Fibroblast of the aortic adventitia (primary cell): ENCODE measurements at regions not wholly inside any gene's neighbourhood (a gene's known extent, or its start where the extent isn't known, plus 50 kb on each side); places are given as distances from the start of the nearest gene placed in this dataset.

Experiments
- DNase-seq: peaks from one replicate; pipeline ENCODE4 v3.0.0-alpha.2; 2010; ENCODE audit warnings: low read depth
- H3K4me3 ChIP-seq: 2 replicates; pipeline ENCODE4 v1.5.1; 2011; ENCODE audit warnings: low read depth, mild to moderate bottlenecking, control low read depth, low read length, moderate library complexity
- TF ChIP-seq, protein P1 (sequence below): IDR thresholded peaks from 2 replicates; pipeline ENCODE4 v1.5.1; 2011; ENCODE audit warnings: mild to moderate bottlenecking, low read length, control low read depth, inconsistent platforms; ENCODE audit not compliant: insufficient read depth

DNA sequence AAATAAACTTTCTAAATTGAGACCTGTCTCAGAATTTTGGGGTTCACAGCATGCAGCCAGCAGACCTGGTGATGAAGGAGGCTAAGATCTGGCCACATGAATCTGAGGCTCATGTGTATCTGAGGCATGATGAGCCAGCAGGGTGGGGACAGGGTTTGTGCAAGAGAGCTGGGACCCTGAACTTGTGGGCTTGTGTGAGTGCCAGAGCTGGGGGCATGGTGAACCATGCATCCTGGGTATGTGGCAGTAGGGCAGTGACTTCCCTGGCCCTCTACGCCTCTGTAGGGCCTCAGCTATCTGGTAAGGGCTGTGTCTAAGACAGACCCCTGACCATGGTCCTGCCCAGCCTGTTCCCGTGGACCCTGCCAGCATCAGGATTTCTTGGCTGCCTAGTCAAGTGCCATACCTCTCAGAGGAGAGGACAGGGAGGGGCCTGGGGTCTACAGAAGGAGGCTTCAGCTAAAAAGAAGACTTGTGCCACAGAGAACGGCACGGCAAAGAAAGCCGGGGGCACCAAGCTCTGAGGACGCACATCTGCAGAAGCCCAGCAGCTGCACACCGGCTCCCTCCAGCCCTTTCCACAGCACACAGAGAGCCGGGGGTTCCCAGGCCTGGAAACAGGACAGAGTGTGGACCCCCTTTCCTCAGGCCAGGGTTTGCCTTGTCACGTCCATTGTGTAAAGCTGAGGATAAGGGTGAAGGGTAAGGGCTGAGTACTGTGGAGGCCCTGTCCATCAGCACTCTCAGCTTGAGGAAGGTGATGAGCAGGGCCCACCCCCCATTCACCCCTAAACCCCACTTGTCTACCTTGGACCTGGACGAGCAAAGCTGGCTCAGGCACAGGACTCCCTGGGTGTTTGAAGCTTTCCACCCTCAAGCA is 130.1 kb downstream of the MRPL36 start:
- no peak for DNase-seq
- H3K4me3 ChIP-seq, result no peak overlapping the region
- TF ChIP-seq, protein P1, sequence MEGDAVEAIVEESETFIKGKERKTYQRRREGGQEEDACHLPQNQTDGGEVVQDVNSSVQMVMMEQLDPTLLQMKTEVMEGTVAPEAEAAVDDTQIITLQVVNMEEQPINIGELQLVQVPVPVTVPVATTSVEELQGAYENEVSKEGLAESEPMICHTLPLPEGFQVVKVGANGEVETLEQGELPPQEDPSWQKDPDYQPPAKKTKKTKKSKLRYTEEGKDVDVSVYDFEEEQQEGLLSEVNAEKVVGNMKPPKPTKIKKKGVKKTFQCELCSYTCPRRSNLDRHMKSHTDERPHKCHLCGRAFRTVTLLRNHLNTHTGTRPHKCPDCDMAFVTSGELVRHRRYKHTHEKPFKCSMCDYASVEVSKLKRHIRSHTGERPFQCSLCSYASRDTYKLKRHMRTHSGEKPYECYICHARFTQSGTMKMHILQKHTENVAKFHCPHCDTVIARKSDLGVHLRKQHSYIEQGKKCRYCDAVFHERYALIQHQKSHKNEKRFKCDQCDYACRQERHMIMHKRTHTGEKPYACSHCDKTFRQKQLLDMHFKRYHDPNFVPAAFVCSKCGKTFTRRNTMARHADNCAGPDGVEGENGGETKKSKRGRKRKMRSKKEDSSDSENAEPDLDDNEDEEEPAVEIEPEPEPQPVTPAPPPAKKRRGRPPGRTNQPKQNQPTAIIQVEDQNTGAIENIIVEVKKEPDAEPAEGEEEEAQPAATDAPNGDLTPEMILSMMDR, result no peak

DNA sequence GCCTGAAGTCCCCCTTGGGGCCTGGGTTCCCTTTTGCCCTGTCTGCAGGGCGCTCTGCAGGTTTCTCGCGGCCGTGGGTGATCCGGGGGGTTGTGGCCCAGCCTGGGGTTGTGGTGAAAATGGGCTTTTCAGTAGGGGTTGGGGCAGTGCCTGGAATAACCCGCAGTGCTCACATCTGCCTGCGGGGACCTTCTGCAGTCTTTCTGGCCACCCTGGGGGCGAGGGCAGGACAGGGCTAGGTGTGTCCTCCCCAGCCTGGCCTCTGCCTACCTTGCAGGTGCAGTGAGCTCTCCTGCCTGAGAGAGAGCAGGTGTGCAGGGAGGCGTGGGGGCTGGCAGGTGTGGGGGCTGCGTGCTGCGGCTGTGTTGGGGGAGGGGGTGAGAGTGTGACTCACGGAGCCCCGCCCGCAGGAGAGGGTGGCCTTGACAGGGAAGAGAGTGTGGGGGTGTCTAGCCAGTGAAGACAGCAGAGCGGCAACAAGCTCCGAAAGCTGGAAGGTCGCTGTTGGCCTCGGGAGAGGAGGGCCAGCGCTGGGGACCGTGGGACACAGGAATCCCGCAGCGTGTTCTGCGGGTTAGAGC is 131.4 kb downstream of the MRPL36 start:
- no peak overlapping the region for H3K4me3 ChIP-seq
- TF ChIP-seq, protein P1, result no peak
- DNase-seq, result no peak

DNA sequence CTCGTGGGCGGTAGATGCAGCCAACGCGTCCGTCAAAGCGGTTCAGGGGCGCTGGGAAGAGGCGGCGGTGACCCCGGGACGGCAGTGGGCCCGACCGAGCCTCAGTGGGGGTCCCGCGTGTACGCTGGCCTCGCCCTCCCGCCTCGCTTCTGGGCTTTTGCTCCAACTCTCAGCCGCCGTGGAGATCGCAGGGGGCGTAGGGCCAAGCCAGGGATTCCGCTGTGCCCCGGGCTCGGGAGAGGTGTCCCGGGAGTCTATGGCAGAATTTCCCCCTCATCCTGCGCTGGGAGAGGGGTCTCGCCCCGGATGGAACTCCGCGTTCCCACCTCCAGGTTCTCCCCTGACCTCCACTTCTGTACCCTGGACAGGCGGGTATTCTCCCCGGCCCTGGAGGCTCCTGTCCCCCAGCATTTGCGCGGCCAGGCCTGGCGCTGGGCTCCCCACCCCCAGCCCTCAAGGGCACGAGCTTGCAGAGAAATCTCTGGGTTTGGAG is 131.9 kb downstream of the MRPL36 start:
- TF ChIP-seq, protein P1, result no peak
- no peak for DNase-seq
- no peak overlapping the region for H3K4me3 ChIP-seq

DNA sequence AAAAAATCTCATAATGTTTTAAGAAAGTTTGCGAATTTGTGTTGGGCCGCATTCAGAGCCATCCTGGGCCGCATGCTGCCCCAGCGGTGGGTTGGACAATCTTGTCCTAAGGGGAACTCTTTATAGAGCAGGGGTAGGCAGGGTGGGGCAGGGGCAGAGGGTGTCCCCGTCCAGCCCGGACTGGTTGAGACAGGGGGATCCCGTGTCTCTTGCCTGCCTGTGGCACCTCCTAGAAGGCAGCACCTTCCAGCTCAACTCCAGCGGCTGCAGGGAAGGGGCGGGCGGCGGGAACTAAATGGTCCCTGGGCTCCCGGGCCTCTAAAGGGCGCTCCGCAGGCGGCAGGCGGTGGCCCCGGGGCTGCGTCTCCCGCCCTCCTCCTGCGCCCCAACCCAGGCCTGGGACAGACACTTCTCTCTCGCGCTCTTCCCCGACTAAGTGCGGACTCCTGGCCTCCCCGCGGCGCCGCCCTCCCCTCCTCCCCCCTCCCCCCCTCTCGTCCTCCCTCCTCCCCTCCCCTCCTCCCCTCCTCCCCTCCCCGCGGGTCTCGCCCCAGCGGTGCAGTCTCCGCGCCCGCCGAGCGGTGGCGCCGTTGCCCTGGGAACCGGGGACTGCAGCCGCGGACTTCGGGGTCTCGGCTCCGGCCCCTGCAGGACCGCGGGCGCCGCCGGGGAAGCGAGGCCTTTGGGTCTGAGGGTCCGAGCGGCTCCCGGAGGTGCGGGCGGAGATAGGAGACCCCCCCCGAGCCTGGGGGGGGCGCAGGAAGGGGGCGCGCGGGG is 132.6 kb downstream of the MRPL36 start:
- DNase-seq, result no peak

DNA sequence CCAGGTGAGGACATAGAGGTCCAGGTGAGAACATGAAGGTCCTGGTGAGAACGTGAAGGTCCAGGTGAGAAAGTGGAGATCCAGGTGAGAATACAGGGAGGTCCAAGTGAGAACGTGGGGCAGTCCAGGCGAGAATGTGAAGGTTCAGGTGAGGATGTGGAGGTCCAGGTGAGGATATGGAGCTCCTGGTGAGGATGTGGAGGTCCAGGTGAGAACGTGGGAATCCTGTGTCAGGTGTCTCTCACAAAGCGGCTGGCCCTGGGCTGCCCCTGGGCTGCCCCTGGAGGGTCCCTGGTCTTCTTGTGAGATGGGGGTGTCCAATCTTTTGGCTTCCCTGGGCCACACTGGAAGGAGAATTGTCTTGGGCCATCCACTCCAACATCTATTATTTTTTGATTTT is 133.4 kb downstream of the MRPL36 start:
- no peak overlapping the region for H3K4me3 ChIP-seq
- TF ChIP-seq, protein P1, result no peak
- no peak for DNase-seq

More for the DNA sequence above, 132.6 kb downstream of the MRPL36 start:
- no peak overlapping the region for H3K4me3 ChIP-seq
- TF ChIP-seq, protein P1, result peak; percentile 44

DNA sequence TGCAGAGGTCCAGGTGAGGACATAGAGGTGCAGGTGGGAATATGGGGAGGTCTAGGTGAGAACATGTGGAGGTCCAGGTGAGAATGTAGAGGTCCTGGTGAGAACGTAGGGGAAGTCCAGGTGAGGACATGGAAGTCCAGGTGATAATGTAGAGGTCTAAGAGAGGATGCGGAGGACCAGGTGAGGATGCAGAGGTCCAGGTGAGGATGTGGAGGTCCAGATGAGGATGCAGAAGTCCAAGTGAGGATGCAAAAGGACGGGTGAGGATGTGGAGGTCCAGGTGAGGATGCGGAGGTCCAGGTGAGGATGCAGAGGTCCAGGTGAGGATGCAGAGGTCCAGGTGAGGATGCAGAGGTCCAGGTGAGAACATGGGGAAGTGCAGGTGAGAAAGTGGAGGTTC is 133.8 kb downstream of the MRPL36 start:
- no peak for DNase-seq
- H3K4me3 ChIP-seq, result no peak overlapping the region
- TF ChIP-seq, protein P1, result no peak
